Rectal smooth muscle tissue (tissue), 1 donor: ENCODE measurements at regions not wholly inside any gene's neighbourhood (a gene's known extent, or its start where the extent isn't known, plus 50 kb on each side); places are given as distances from the start of the nearest gene placed in this dataset.

Experiments used
- H3K27ac ChIP-seq: one replicate; pipeline ENCODE4 v1.7.0; 2013; ENCODE audit warnings: low read depth, low read length, inconsistent platforms
- H3K27me3 ChIP-seq: one replicate; pipeline ENCODE4 v1.7.0; 2013; ENCODE audit warnings: low read length; ENCODE audit not compliant: control insufficient read depth, insufficient read depth
- H3K36me3 ChIP-seq: one replicate; pipeline ENCODE4 v1.7.0; 2013; ENCODE audit warnings: low read length; ENCODE audit not compliant: control insufficient read depth, insufficient read depth
- H3K4me1 ChIP-seq: one replicate; pipeline ENCODE4 v1.7.0; 2013; ENCODE audit warnings: low read length; ENCODE audit not compliant: control insufficient read depth, insufficient read depth
- H3K4me3 ChIP-seq: one replicate; pipeline ENCODE4 v1.7.0; 2013; ENCODE audit warnings: low read length
- H3K9ac ChIP-seq: one replicate; pipeline ENCODE4 v1.7.0; 2013; ENCODE audit warnings: low read length

GRCh38 chr3:174336784-174337183 lies 522.4 kb upstream of the NAALADL2 start:
- H3K4me1 ChIP-seq, result no peaks in the 10 kb centered on the region
- no peak overlapping the region for H3K4me3 ChIP-seq
- H3K36me3 ChIP-seq, result no peaks in the 10 kb centered on the region
- H3K27ac ChIP-seq, result no peak overlapping the region
- no peaks in the 10 kb centered on the region for H3K27me3 ChIP-seq
- H3K9ac ChIP-seq, result no peak overlapping the region

- Histone ChIP-seq H3K4me1 (no peaks in the 10 kb centered on the region), H3K27me3 (no peaks in the 10 kb centered on the region), H3K36me3 (no peaks in the 10 kb centered on the region), H3K4me3 (no peak overlapping the region), H3K27ac (no peak overlapping the region), H3K9ac (no peak overlapping the region)
These were observed 521.9 kb upstream of the NAALADL2 start for GRCh38 chr3:174337227-174337626.

DNA sequence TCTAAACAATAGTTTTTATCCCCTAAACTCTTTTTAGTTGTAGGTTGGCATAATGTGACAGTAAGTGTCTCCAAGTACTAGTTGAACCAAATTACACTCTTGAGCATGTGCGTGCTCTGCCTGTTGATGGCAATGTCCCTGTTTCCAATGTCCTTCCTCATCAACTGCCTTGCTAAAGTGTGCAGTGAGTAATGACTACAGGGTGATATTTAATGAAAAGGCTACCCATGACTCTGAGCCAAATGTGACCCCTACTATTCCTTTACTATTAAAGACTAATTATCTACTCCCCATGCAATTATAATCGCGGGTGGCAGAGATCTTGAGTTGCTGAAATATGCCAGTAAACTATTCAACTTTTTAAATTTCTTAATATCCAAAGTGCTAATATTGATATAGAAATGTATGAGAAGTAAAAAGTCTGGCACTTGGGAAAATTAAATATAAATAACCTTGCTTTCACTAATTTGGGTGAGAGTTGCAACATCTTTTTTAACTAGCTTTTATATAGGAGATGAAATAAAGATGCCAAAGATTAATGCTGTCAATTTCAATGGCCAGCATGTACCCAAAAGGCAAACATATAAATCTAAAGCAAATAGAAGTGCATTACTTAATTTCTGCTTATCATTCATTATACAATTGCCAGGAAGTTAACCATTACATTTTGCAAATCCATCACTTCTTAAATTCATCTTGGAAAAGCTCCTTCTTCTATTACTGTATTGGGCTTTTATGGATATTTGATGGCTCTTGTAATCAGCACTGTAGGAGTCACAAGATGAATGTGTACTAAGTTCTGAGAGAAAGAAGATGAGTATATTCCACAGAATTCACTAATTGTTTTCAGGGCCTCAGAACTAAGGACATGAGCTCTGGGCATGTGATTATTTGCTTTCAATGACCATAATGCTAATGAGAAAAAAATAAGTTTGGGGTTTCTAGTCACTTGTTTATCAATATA lies 518.2 kb upstream of the NAALADL2 start:
- Histone ChIP-seq H3K36me3 (no peaks in the 10 kb centered on the region), H3K4me1 (no peaks in the 10 kb centered on the region), H3K27me3 (no peaks in the 10 kb centered on the region), H3K9ac (no peak overlapping the region), H3K4me3 (no peak overlapping the region), H3K27ac (no peak overlapping the region)

DNA sequence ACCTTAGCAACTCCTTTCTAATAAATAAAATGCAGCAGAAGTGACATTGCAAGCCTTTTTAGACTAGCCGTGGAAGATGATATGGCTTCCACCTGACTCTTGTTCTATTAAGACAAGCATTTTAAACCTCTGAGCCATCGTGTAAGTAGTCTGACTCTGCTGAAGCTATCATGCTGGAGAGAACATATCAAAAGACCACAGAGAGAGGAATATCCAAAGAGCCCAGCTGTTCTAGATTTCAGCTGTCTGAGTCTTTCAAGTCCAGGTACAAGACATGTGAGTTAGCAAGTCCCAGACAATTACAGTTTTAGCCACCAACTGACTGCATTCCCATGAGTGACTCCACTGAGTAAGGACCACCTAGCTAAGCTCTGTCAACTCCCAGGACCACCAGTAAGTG lies 517.0 kb upstream of the NAALADL2 start:
- no peak overlapping the region for H3K9ac ChIP-seq
- H3K4me1 ChIP-seq, result no peaks in the 10 kb centered on the region
- H3K27ac ChIP-seq, result no peak overlapping the region
- H3K27me3 ChIP-seq, result no peaks in the 10 kb centered on the region
- H3K4me3 ChIP-seq, result no peak overlapping the region
- no peaks in the 10 kb centered on the region for H3K36me3 ChIP-seq

DNA sequence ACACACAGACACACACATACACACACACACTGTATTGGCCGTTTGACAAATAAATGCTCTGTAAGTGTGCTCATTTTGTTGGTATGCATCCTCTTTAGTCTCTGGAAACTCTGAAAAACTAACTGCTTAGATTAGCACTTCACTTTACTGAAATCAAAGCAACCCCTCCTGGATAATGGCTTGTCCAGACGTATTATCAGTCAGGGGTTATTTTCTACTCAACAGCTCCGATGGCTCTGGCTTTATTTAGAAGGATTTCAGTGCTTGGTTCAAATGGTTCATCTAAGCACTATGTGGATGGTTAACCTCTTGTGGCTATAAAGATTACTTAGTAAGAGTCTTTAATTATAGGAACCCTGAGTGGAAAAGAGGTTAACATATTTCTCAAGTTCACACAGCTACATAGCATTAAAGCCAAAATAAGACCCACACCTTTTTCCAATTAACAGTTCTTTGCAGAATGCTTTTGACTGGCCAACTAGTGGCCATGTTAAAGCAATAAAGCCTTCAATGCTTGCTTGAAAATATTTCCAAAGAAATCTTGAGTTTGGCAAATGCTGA lies 516.1 kb upstream of the NAALADL2 start:
- Histone ChIP-seq H3K36me3 (no peaks in the 10 kb centered on the region), H3K4me1 (no peaks in the 10 kb centered on the region), H3K27ac (no peak overlapping the region), H3K4me3 (no peak overlapping the region), H3K9ac (no peak overlapping the region), H3K27me3 (no peaks in the 10 kb centered on the region)

GRCh38 chr3:174346141-174346540 lies 513.0 kb upstream of the NAALADL2 start:
- Histone ChIP-seq H3K4me3 (no peak overlapping the region), H3K27ac (no peak overlapping the region), H3K36me3 (no peaks in the 10 kb centered on the region), H3K27me3 (no peaks in the 10 kb centered on the region), H3K4me1 (no peaks in the 10 kb centered on the region), H3K9ac (no peak overlapping the region)

DNA sequence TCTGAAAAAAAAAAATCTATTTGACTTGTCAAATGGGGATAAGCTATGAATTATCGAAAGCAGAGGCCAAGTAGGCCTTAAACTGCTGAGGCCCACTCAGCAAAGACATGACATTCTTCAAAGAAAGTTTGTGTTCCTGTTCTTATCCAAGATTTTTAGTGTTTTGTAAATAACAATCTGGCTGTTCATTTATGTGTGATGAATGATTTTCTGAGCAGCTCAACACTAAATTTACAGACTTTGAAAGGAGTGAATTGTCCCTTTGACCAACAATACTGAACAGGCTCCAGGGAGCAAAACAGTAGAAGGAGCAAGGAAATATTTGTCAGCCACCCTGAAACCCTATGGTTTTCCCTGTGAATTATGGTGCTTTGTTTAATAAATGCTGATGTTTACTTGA lies 512.6 kb upstream of the NAALADL2 start:
- Histone ChIP-seq H3K9ac (no peak overlapping the region), H3K4me3 (no peak overlapping the region), H3K27ac (no peak overlapping the region), H3K4me1 (no peaks in the 10 kb centered on the region), H3K36me3 (no peaks in the 10 kb centered on the region), H3K27me3 (no peaks in the 10 kb centered on the region)

- no peak overlapping the region for H3K27ac ChIP-seq
- H3K4me3 ChIP-seq, result no peak overlapping the region
- no peaks in the 10 kb centered on the region for H3K27me3 ChIP-seq
- no peak overlapping the region for H3K9ac ChIP-seq
- no peaks in the 10 kb centered on the region for H3K36me3 ChIP-seq
- H3K4me1 ChIP-seq, result no peaks in the 10 kb centered on the region
These were observed 511.5 kb upstream of the NAALADL2 start for GRCh38 chr3:174347474-174348138.

DNA sequence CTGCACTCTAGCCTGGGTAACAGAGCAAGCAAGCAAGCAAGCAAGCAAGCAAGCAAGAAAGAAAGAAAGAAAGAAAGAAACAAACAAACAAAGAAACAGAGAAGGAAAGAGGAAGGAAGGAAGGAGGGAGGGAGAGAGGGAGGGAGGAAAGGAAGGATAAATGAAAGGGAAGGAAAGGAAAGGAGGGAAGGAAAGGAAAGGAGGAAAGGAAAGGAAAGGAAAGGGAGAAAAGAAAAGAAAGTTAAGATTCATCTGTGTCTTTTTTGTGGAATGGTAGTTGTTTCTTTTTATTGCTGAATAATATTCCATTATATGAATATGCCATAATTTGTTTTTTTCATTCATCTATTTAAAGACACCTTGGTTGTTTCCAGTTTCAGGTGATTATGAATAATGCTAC lies 506.9 kb upstream of the NAALADL2 start:
- no peaks in the 10 kb centered on the region for H3K27me3 ChIP-seq
- no peak overlapping the region for H3K4me3 ChIP-seq
- H3K36me3 ChIP-seq, result no peaks in the 10 kb centered on the region
- no peak overlapping the region for H3K27ac ChIP-seq
- H3K9ac ChIP-seq, result no peak overlapping the region
- H3K4me1 ChIP-seq, result no peaks in the 10 kb centered on the region

GRCh38 chr3:174355505-174355904 lies 503.6 kb upstream of the NAALADL2 start:
- no peak overlapping the region for H3K27ac ChIP-seq
- H3K4me3 ChIP-seq, result no peak overlapping the region
- no peaks in the 10 kb centered on the region for H3K36me3 ChIP-seq
- H3K27me3 ChIP-seq, result no peaks in the 10 kb centered on the region
- H3K9ac ChIP-seq, result no peak overlapping the region
- no peaks in the 10 kb centered on the region for H3K4me1 ChIP-seq

- Histone ChIP-seq H3K36me3 (no peaks in the 10 kb centered on the region), H3K4me3 (no peak overlapping the region), H3K27ac (no peak overlapping the region), H3K27me3 (no peaks in the 10 kb centered on the region), H3K4me1 (no peaks in the 10 kb centered on the region), H3K9ac (no peak overlapping the region)
These were observed 502.5 kb upstream of the NAALADL2 start for GRCh38 chr3:174356596-174356995.

GRCh38 chr3:174358252-174358651 lies 500.9 kb upstream of the NAALADL2 start:
- Histone ChIP-seq H3K27ac (no peak overlapping the region), H3K36me3 (no peaks in the 10 kb centered on the region), H3K4me1 (no peaks in the 10 kb centered on the region), H3K4me3 (no peak overlapping the region), H3K9ac (no peak overlapping the region), H3K27me3 (no peaks in the 10 kb centered on the region)
